Prostate gland (tissue), 2 donors: ENCODE measurements at regions not wholly inside any gene's neighbourhood (a gene's known extent, or its start where the extent isn't known, plus 50 kb on each side); places are given as distances from the start of the nearest gene placed in this dataset.

Experiments
- CTCF ChIP-seq, 4 experiments: fragments of 200-600 bp in 2 of 4; fragments of 450-650 bp in 2 of 4; sonication (generic) in 2 of 4; IDR thresholded peaks; 1 replicate in 3 of 4; 2 replicates in 1 of 4; pipeline ENCODE4 v1.5.1; 2016 to 2019; ENCODE audit warnings: antibody characterized with exemption in 4 of 4, mild to moderate bottlenecking in 2 of 4, moderate library complexity in 2 of 4
- POLR2A ChIP-seq: fragments of 450-650 bp; IDR thresholded peaks from one replicate; pipeline ENCODE4 v1.6.1; 2016; ENCODE audit warnings: antibody characterized with exemption, mild to moderate bottlenecking
- POLR2AphosphoS5 ChIP-seq: sonication (generic); formaldehyde crosslinking; IDR thresholded peaks from one replicate; pipeline ENCODE4 v1.6.1; 2017; ENCODE audit warnings: antibody characterized with exemption

- TF ChIP-seq CTCF (IDR thresholded peaks at IDR 0.05) (no peak), POLR2A (no peak), POLR2AphosphoS5 (no peak)
These were observed 311.9 kb upstream of the RUNX1 start for GRCh38 chr21:35360870-35361570.
